ENCODE measurements at regions not wholly inside any gene's neighbourhood (a gene's known extent, or its start where the extent isn't known, plus 50 kb on each side); places are given as distances from the start of the nearest gene placed in this dataset.

- no peak overlapping the region for H2AK5ac ChIP-seq (ENCODE audit: low read depth, low read length)
- H3K36me3 ChIP-seq (ENCODE audit: control insufficient read depth, insufficient read depth, low read length): no peaks in the 10 kb centered on the region
- intact Hi-C loops (cut with micrococcal nuclease) (no loop called here), dilution Hi-C loops (cut with HindIII; ENCODE audit: low sequenced_read_pairs, unreplicated experiment) (no loop called here), in situ Hi-C loops (cut with MboI; ENCODE audit: low sequenced_read_pairs) (no loop called here)
- H2BK5ac ChIP-seq (ENCODE audit: low read depth, low read length, poor library complexity, severe bottlenecking): no peak overlapping the region
- H3K4me3 ChIP-seq (ENCODE audit: insufficient read depth, low read depth, low read length): no peak overlapping the region
- ChIA-PET POLR2A (ENCODE audit: unreplicated experiment) (no interaction called here), CTCF (no interaction called here)
- H2AK9ac ChIP-seq (replicated peaks; ENCODE audit: low read depth, low read length, poor library complexity): no peak overlapping the region
- H2BK120ac ChIP-seq (ENCODE audit: low read depth, low read length): no peak overlapping the region
- no peak overlapping the region for H3K14ac ChIP-seq (replicated peaks; ENCODE audit: low read depth, low read length)
- WGBS, 2 experiments (ENCODE audit: extremely low coverage in 2 of 2, insufficient read length in 1 of 2): 100% methylated on average over 2 of the region's 4 CpGs; no CpG with 5 or more reads in 1 of the 2 experiments
- ATAC-seq (ENCODE audit: low read depth): no peak
- H2BK15ac ChIP-seq (ENCODE audit: low read depth, low read length): no peak overlapping the region
- H3K18ac ChIP-seq (ENCODE audit: low read depth, low read length): no peak overlapping the region
- peaks cover 4% of the 10 kb centered on the region; the same call in 1 of the 2 replicates for H3K9me1 ChIP-seq (ENCODE audit: insufficient read depth, low read length)
- no peak overlapping the region for H3K4ac ChIP-seq (ENCODE audit: low read depth, low read length)
- no peak overlapping the region for H3K4me2 ChIP-seq (ENCODE audit: low read depth, low read length)
- H4K5ac ChIP-seq (ENCODE audit: low read depth, low read length): no peak overlapping the region
- H3K79me1 ChIP-seq (ENCODE audit: low read depth in 1 of 2, low read length in 2 of 2): no peaks in the 10 kb centered on the region
- H2AFZ ChIP-seq (replicated peaks; ENCODE audit: low read length, poor library complexity): no peak overlapping the region
- H3K56ac ChIP-seq (ENCODE audit: extremely low read depth, insufficient read depth, low read length): no peak overlapping the region
- H3K23ac ChIP-seq (ENCODE audit: low read depth, low read length): no peak overlapping the region
- H4K20me1 ChIP-seq (ENCODE audit: insufficient read depth, low read length): no peaks in the 10 kb centered on the region; the same call in 1 of the 2 replicates
- peaks cover 9% of the 10 kb centered on the region for H3K27me3 ChIP-seq (ENCODE audit: control insufficient read depth, insufficient read depth, low read length)
- no peak overlapping the region for H2BK20ac ChIP-seq (ENCODE audit: low read depth, low read length)
- no peak overlapping the region for H3K9ac ChIP-seq (ENCODE audit: low read depth, low read length)
- H4K8ac ChIP-seq (ENCODE audit: low read depth in 2 of 2, low read length in 2 of 2): no peak overlapping the region
- BruUV-seq (replicated peaks): no TSS peak
- peaks cover 8% of the 10 kb centered on the region for H3K4me1 ChIP-seq (ENCODE audit: control insufficient read depth, insufficient read depth, low read length)
- H3K9me3 ChIP-seq (ENCODE audit: control insufficient read depth, insufficient read depth, low read length): no peaks in the 10 kb centered on the region
- DNase-seq: no peak
- H3K27ac ChIP-seq (ENCODE audit: insufficient read depth, low read length): no peak overlapping the region
- TF ChIP-seq RAD21 (IDR thresholded peaks at IDR 0.05; ENCODE audit: low read length) (no peak), RCOR1 (IDR thresholded peaks at IDR 0.05; ENCODE audit: insufficient replicate concordance, low read length) (no peak), SMC3 (IDR thresholded peaks at IDR 0.05; ENCODE audit: low read depth, low read length) (no peak), RFX5 (IDR thresholded peaks at IDR 0.05; ENCODE audit: low read depth, low read length) (no peak), POLR2A (IDR thresholded peaks at IDR 0.05; ENCODE audit: low read depth, low read length) (no peak), CHD1 (IDR thresholded peaks at IDR 0.05; ENCODE audit: low read depth, low read length) (no peak), ELK1 (IDR thresholded peaks at IDR 0.05; ENCODE audit: borderline replicate concordance, low read depth, low read length) (no peak), FOS (IDR thresholded peaks at IDR 0.05; ENCODE audit: low read depth, low read length) (no peak)
- TF ChIP-seq, protein P1, sequence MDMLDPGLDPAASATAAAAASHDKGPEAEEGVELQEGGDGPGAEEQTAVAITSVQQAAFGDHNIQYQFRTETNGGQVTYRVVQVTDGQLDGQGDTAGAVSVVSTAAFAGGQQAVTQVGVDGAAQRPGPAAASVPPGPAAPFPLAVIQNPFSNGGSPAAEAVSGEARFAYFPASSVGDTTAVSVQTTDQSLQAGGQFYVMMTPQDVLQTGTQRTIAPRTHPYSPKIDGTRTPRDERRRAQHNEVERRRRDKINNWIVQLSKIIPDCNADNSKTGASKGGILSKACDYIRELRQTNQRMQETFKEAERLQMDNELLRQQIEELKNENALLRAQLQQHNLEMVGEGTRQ (IDR thresholded peaks at IDR 0.05; ENCODE audit: low read depth, low read length): no peak
- TF ChIP-seq, protein P2, sequence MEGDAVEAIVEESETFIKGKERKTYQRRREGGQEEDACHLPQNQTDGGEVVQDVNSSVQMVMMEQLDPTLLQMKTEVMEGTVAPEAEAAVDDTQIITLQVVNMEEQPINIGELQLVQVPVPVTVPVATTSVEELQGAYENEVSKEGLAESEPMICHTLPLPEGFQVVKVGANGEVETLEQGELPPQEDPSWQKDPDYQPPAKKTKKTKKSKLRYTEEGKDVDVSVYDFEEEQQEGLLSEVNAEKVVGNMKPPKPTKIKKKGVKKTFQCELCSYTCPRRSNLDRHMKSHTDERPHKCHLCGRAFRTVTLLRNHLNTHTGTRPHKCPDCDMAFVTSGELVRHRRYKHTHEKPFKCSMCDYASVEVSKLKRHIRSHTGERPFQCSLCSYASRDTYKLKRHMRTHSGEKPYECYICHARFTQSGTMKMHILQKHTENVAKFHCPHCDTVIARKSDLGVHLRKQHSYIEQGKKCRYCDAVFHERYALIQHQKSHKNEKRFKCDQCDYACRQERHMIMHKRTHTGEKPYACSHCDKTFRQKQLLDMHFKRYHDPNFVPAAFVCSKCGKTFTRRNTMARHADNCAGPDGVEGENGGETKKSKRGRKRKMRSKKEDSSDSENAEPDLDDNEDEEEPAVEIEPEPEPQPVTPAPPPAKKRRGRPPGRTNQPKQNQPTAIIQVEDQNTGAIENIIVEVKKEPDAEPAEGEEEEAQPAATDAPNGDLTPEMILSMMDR (conservative IDR thresholded peaks at IDR 0.05; ENCODE audit: low read depth, low read length): no peak
- H4K91ac ChIP-seq (ENCODE audit: insufficient read depth, low read depth, low read length): no peak overlapping the region
Measured at GRCh38 chr1:184285401-184286087, 101.3 kb upstream of the C1orf21 start.
